H1 (cell line): ENCODE measurements at regions not wholly inside any gene's neighbourhood (a gene's known extent, or its start where the extent isn't known, plus 50 kb on each side); places are given as distances from the start of the nearest gene placed in this dataset.

Source experiments
- CHD7 ChIP-seq: fragments of 300-600 bp; sonication (generic); IDR thresholded peaks from 2 replicates; pipeline ENCODE4 v1.7.1; 2012; ENCODE audit warnings: low read length, moderate library complexity, mild to moderate bottlenecking, inconsistent platforms; ENCODE audit not compliant: insufficient replicate concordance

GRCh38 chr1:101098327-101098726 is 72.7 kb upstream of the DPH5 start (continued):
- TF ChIP-seq CHD7: no peak
